Ishikawa (cell line): ENCODE measurements at regions not wholly inside any gene's neighbourhood (a gene's known extent, or its start where the extent isn't known, plus 50 kb on each side); places are given as distances from the start of the nearest gene placed in this dataset.

ENCODE experiments used
- CREB1 ChIP-seq: IDR thresholded peaks from 2 replicates; pipeline ENCODE4 v1.6.1; 2012; ENCODE audit warnings: low read depth
- EGR1 ChIP-seq: IDR thresholded peaks from 2 replicates; pipeline ENCODE4 v1.6.1; 2012
- EP300 ChIP-seq: IDR thresholded peaks from 2 replicates; pipeline ENCODE4 v1.6.1; 2012; ENCODE audit warnings: borderline replicate concordance
- FOXM1 ChIP-seq: IDR thresholded peaks from 2 replicates; pipeline ENCODE4 v1.6.1; 2012; ENCODE audit warnings: low read depth, borderline replicate concordance
- NFIC ChIP-seq: IDR thresholded peaks from 2 replicates; pipeline ENCODE4 v1.6.1; 2012
- RAD21 ChIP-seq: IDR thresholded peaks from 2 replicates; pipeline ENCODE4 v1.6.1; 2012; ENCODE audit warnings: low read depth
- TEAD4 ChIP-seq: IDR thresholded peaks from 2 replicates; pipeline ENCODE4 v1.6.1; 2012
- YY1 ChIP-seq: IDR thresholded peaks from 2 replicates; pipeline ENCODE4 v1.6.1; 2012; ENCODE audit warnings: low read depth
- ZBTB7A ChIP-seq: IDR thresholded peaks from 2 replicates; pipeline ENCODE4 v1.6.1; 2012; ENCODE audit warnings: low read depth
- TF ChIP-seq, protein P1 (sequence below): IDR thresholded peaks from 2 replicates; pipeline ENCODE4 v1.6.1; 2012; ENCODE audit warnings: low read depth, mild to moderate bottlenecking
- TF ChIP-seq, protein P2 (sequence below): IDR thresholded peaks from 2 replicates; pipeline ENCODE4 v1.6.1; 2012

DNA sequence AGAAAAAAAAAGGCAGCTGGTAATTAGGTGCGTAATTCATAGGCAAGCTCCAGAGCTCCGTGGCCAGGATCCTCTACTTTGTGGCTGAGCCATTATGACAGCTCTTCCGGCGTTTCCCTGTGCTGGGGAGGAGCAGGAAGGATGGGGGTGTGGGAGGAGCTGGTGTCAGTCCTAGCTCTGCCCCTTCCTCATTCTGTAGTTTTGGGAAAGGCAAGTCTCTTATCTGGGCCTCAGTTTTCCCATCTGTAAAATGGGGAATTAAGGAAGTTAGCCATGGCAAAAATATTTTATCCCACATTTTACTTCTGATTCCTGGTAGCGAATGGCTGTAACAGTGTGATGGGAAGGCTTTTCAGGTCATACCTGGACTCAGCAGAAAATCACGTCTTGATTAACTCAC, 81.1 kb downstream of the SEC61B start:
- TF ChIP-seq NFIC (no peak), CREB1 (no peak), FOXM1 (no peak), EP300 (no peak), ZBTB7A (no peak), EGR1 (no peak), YY1 (no peak), RAD21 (no peak), TEAD4 (no peak)
- TF ChIP-seq, protein P1, sequence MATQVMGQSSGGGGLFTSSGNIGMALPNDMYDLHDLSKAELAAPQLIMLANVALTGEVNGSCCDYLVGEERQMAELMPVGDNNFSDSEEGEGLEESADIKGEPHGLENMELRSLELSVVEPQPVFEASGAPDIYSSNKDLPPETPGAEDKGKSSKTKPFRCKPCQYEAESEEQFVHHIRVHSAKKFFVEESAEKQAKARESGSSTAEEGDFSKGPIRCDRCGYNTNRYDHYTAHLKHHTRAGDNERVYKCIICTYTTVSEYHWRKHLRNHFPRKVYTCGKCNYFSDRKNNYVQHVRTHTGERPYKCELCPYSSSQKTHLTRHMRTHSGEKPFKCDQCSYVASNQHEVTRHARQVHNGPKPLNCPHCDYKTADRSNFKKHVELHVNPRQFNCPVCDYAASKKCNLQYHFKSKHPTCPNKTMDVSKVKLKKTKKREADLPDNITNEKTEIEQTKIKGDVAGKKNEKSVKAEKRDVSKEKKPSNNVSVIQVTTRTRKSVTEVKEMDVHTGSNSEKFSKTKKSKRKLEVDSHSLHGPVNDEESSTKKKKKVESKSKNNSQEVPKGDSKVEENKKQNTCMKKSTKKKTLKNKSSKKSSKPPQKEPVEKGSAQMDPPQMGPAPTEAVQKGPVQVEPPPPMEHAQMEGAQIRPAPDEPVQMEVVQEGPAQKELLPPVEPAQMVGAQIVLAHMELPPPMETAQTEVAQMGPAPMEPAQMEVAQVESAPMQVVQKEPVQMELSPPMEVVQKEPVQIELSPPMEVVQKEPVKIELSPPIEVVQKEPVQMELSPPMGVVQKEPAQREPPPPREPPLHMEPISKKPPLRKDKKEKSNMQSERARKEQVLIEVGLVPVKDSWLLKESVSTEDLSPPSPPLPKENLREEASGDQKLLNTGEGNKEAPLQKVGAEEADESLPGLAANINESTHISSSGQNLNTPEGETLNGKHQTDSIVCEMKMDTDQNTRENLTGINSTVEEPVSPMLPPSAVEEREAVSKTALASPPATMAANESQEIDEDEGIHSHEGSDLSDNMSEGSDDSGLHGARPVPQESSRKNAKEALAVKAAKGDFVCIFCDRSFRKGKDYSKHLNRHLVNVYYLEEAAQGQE = no peak
- TF ChIP-seq, protein P2, sequence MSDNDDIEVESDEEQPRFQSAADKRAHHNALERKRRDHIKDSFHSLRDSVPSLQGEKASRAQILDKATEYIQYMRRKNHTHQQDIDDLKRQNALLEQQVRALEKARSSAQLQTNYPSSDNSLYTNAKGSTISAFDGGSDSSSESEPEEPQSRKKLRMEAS = no peak
